Stimulated activated CD4-positive, alpha-beta T cell treated with anti-CD3 and anti-CD28 coated beads, Interleukin-12 subunit alpha, Interleukin-12 subunit beta, amount 100 ng/mL, for 48 hours (primary cell): ENCODE measurements at regions not wholly inside any gene's neighbourhood (a gene's known extent, or its start where the extent isn't known, plus 50 kb on each side); places are given as distances from the start of the nearest gene placed in this dataset.

Source experiments
- DNase-seq, 3 donors: peaks; one replicate each; pipeline ENCODE4 v3.0.0-alpha.2; 2020; ENCODE audit warnings: low read depth in 2 of 3, low spot score in 1 of 3

- DNase-seq: no peak
Observed at GRCh38 chr2:120439637-120440384, 93.9 kb downstream of the INHBB start.

DNA sequence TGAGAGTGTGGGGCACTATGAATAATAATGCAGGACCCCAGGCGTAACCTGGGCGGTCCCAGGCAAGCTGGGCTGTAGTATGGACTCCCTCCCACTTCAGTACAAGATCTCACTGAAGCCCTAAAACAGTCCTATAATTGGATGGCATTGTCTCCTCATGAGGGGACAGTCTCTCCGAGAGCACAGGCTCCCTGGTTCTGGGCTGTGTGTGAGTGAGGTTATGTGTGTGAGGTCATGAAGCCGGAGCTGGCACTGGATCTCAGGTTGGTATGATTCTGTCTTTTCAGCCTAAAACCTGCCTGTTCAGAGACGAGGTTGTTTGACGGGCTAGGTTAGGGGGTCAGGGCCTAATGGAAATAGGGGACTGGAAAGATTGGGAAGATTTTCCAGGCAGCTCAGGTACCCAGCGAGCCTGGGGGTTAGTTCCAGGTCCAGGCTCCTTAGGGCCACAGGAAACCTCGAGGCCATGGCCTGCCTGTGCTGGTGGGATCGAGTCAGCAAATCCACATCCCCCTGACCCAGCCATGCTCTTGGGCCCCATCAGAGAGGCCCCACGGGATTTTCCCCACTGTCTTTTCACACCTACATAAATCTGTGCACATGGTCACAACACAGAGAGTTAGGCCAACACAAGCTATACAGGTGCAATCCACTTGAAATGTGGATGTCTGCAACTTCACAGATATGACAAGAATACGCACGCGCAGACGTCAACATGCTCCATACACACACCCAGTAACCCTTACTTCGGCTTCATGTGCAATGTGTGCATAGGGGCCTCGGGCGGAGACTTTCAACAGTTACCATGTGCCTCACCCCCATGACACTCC, 94.8 kb downstream of the INHBB start:
- DNase-seq: no peak

DNA sequence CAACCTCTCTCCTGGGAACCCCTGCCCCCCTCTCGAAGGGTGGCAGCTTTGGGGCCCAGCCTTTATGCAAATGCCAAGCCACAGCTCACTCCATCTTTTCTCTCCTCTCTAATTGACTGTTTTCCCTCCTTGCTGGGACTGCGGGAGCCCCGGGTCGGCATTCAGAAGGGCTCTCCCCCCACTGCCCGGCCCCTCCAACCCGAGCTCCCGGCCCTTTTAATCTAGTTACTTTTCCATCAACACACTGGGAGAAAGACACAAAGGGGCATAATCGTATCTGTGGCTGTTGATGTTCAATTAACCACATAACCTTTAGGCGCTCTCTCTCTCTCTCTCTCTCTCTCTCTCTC, 95.4 kb downstream of the INHBB start:
- DNase-seq: no peak

DNA sequence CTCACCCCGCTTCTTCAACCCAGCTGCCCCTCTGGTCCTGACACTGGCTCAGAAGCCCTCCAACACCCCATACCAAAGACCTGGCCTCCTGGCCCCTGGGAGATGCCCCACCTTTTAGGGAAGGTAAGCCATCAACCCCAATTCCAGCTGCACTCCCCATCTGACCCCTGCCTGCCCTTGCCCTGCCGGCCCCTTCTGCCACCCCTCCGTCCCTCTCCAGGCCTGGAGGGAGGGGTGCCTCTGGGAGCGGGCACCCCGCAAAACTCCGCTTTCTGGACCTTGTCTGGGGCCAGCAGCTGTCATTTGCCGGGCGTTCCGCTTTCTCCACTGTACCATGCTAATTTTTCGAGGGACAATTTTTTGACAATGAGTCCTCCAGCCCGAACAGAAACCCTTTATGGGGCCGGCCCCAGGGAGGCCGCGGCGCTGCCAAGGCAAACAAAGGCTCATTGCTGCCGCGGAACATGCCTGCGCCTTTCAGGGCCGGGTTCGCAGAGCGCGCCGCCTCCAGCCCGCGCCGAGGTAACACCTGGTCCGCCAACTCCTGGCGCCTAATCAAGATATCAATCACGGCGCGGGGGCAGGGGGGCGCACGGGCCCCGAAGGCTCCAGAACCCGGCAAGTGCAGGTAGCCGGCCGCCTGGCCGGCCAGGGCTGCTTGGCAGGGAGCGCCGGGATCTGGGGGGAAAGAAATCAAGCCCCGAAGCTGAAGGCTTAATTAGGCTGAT, 96.0 kb downstream of the INHBB start:
- DNase-seq: no peak

- no peak for DNase-seq
Observed at GRCh38 chr2:120442541-120442922, 96.6 kb downstream of the INHBB start.

DNA sequence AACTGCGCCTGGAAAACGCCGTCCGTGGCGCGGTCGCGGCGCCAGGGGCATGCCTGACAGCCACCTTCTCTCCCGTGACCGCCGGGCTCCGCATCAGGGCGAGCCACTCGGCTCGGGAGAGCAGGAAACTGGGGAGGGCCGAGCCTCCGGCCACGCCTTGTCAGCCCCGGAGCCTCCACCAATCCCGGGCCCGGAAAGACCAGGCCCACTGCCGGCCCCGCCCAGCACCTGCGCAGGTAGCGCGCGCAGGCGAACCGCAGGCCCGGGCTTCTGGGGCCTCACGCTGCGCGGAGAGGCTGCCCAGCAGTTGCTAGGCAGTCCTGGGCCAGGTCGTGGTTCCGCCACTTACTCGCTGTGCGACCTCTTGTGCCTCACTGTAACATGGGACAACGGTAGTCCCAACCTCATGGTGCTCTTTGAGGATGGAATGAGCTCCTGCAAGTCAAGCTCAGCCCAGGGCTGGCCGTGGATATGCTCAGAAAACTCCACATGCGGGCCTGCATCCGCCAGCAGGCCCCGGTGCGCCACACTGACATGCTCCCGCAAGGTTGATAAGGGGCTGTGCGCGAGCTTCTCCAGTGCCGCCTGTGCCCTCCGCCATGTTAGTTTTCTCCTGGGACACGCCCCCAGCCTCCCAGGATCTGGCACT, 97.1 kb downstream of the INHBB start:
- peak in 2 of 3 donors; percentile 6 to 13 for DNase-seq

GRCh38 chr2:120443946-120444345, 98.0 kb downstream of the INHBB start:
- DNase-seq: no peak

GRCh38 chr2:120444691-120445240, 98.8 kb downstream of the INHBB start:
- DNase-seq: no peak

DNA sequence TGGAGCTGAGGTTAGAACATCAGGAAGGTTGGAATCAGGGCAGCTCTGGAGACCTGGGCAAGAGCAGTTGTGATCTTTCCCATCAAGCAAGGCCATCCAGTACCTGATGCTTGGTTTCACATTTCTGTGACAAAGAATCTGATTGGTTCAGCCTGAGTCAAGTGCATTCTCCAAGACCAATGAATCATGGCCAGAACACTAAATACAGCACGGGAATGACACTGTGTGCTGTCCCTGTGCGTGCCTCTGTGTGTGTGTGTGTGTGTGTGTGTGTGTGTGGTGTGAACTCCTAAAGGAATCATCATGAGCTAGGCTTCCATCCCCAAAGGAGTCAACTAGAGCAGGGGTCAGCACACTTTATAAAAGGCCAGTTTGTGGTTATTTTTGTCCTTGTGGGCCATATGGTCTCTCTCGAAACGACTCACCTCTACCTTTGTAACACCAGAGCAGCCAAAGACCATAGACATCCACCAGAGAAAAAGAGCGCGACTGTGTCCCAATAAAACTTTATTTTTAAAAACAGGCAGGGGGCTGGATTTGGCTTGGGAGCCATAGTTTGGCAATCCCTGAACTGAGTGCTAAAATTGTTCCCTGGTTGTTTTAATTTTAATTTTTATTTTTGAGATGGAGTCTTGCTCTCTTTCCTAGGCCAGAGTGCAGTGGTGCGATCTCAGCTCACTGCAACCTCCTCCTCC, 99.7 kb downstream of the INHBB start:
- no peak for DNase-seq

DNA sequence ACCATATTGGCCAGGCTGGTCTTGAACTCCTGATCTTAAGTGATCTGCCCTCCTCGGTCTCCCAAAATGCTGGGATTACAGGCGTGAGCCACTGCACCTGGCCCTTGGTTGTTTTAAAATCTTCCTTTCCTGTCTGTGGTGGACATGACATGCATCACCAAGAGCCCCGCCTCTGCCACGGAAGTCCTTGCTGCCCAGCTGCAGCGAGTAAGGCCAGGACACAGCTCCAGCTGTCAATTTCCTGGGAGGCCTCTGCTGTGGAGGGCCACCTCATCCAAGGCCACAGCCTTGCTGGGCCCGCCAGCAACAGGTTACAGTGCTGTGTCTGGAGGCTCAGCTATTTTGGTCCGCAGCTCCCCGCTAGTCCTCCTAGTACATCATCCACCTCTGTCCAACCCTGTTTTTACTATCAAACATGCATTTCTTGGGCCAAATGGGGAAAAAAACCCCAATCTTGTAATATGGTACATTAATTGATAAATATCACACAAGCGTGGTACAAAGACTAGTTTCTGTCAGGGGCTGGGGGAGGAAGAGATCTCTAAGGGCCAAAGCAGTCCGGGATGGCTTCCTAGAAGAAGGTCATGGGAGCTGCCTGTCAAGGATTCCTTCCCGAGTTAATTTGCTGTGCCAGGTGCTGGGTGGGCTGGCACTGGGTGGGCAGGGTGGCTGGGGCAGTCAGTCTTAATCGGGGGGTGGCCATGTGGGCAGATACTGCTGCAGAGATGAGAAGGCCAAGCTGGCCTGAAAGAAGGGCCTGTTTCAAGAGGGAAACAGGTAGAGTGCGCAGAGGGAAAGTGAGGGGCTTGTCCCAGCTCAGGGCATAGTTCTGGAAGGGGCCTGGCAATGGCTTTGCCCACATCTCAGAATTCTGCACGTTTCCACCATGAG, 100.5 kb downstream of the INHBB start:
- DNase-seq: no peak

GRCh38 chr2:120447127-120447785, 101.3 kb downstream of the INHBB start:
- no peak for DNase-seq

- DNase-seq: no peak
Observed at GRCh38 chr2:120448436-120448835, 102.5 kb downstream of the INHBB start.

DNA sequence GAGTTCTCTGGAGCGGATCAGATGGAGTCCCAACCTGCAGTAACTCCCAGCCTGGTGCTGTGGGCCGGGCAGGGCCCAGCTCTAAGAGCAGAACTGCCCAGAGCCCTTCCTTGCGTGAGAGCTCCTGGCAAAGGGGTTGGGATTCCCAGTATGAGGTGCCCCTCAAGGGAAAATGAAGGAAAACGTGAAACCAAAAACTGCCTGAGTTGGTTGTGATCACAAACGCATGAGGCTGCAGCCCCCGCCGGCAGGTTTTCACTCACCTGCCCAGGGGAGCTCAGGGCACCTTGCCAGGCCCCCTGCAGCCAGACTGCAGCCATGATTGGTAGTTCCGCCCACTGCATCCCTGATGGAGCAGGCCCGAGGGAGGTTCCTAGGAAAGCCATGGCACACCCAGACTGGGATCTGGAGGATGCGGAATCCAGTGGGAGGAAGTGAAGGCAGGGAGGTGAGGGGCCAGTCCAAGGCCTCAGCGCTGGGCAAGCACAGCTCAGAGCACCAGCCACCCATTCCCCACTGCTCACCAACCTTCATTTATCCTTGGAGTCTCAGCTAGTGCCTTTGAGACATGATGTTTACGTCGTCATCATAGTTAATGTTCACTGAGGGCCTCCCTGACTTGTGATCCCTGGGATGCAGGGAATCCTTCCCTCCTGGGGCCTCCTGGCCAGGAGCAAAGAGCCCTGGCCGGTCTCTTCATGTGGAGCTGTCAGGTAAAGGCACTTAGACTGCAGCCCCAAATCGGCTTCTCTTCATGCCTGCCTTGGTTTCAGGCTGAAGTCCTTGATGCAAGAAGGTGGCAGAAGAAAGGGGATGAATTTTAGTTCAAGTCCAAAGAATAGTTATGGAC, 103.2 kb downstream of the INHBB start:
- DNase-seq: no peak

DNA sequence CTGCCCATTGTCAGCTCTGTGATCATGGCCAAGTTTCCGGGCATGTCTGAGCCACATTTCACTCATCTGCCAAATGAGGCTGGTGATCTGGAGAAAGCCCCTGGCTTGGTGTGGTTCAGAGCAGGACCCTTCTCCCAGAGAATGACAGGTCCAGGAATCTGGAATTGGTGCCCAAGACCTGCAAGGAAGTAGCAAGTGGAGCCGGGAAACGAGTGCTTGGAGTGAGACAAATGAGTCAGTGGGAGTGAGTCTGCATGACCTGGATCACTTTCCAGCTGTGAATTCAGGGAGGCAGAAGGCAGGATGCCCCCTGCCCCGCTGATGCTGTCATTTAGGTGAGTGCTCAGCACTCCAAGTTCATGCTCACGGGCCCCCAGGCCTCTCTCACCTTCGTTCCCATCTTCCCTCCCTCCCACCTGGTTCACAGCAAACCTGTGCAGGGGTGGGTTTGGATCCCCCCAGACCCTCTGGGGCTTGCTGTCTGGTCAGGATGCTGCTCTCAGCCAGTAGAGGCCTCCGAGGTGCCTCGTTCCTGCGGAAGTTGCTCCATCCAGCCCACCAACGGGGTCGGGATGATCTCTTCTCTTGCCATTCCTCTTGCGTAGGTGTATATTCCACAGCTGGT, 104.4 kb downstream of the INHBB start:
- DNase-seq: no peak

DNA sequence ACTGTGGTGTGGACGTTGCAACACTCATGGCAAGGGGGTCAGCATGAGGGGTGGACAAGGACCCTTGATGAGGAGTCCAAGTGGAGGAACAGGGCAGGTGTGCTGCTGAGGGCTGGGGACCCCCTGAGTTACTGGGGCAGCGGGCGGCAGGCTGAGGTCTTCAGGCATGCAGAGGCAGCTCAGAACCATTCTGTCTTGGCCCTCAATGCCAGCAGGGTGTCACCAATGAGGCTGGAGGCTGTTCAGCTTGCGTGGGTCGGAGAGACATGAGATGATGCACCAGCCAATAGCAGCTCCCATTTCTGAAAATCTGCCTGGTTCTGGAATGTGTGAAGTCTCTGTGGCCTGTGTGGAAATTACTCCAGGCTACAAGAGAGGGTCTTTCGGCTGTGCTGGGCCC, 105.4 kb downstream of the INHBB start:
- DNase-seq: no peak

DNA sequence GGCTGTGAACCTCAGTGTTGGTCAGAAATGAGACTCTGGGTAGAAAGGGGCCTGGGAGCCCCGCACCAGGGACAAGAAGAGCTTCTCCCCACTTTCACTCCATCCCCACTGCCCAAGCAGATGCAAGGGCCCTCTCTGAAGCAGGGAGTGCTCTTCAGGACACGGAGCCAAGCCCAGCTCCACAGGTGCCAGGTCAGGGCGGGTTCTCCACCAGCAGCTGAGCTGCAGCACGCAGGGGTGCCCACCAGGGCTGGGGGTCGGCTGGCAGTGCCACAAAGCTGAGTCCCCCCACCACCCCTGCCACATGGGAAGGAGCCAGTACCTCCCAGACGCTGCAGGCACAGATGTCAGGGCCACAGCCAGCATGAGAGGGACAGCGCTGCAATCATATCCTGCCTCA, 106.2 kb downstream of the INHBB start:
- no peak for DNase-seq

DNA sequence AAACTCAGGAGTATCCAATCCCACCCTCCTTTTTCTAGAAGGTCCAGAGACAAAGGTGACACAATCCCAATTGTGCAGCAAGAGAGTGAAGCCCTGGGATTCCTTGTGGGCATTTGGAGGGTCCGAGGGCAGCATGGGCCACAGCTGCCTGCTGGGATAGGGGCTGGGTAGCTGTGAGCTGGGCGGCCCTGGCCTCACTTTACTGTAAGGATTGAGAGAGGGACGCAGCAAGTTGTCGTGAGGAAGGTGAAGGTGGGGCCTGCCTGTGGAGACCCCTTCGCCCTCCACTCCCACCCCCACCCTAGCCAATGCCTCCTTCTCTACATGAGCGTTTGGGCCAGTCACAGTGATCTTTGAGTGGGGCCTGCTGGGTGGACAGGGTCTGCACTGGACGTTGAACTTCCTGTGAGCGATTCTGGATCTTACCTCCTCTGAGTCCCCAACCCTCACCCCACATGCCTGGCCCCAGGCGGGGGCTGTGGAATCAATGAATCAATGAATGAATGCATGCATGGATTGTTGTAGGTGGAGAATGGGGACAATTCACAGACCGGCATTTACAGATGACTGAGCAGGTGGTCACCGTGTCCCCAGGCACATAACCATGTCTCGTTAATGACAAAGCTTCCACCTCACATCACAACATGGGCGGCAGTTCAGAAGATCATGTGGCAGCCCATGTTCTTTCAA, 107.2 kb downstream of the INHBB start:
- DNase-seq: no peak
